OCI-LY7 (cell line): ENCODE measurements at regions not wholly inside any gene's neighbourhood (a gene's known extent, or its start where the extent isn't known, plus 50 kb on each side); places are given as distances from the start of the nearest gene placed in this dataset.

Experiments used
- BruUV-seq: library from RNA; stranded (reverse); fragments of 400-500 nt; replicated peaks from 2 replicates; lab custom pipeline; 2021; lab: Mats Ljungman, UMichigan
- CTCF ChIA-PET: fragments of 300-600 bp; sonication (Branson Sonifier 250); formaldehyde crosslinking; loops from one replicate; lab custom pipeline; 2022; ENCODE audit warnings: antibody characterized with exemption; ENCODE audit not compliant: unreplicated experiment; lab: Charles Lee
- POLR2A ChIA-PET: fragments of 300-600 bp; sonication (Branson Sonifier 250); formaldehyde crosslinking; loops from one replicate; lab custom pipeline; 2022; ENCODE audit warnings: antibody characterized with exemption; lab: Charles Lee
- DNase-seq: peaks from one replicate; pipeline ENCODE4 v3.0.0-alpha.2; 2015; ENCODE audit warnings: low spot score
- H2AFZ ChIP-seq: fragments of 200-600 bp; sonication (generic), shearing (Covaris generic); 2 replicates; pipeline ENCODE4 v1.6.1; 2014; ENCODE audit warnings: mild to moderate bottlenecking, antibody characterized with exemption, low read length, moderate library complexity
- H3K27ac ChIP-seq: fragments of 200-600 bp; sonication (generic); 2 replicates; pipeline ENCODE4 v1.5.1; 2014; ENCODE audit warnings: mixed run types, low read depth, mild to moderate bottlenecking, moderate library complexity, low read length, inconsistent platforms; ENCODE audit not compliant: poor library complexity, severe bottlenecking
- H3K36me3 ChIP-seq: fragments of 200-600 bp; sonication (generic); 2 replicates; pipeline ENCODE4 v1.6.1; 2014; ENCODE audit warnings: mild to moderate bottlenecking, antibody characterized with exemption, low read length, moderate library complexity, mixed read lengths; ENCODE audit not compliant: insufficient read depth
- H3K4me1 ChIP-seq: fragments of 200-600 bp; sonication (generic); 2 replicates; pipeline ENCODE4 v1.5.1; 2014; ENCODE audit warnings: mild to moderate bottlenecking, low read length; ENCODE audit not compliant: insufficient read depth, poor library complexity, severe bottlenecking
- H3K4me2 ChIP-seq: fragments of 200-600 bp; sonication (generic); 2 replicates; pipeline ENCODE4 v1.6.1; 2014; ENCODE audit warnings: mild to moderate bottlenecking, low read length
- H3K4me3 ChIP-seq: fragments of 200-600 bp; sonication (generic); 2 replicates; pipeline ENCODE4 v1.5.1; 2014; ENCODE audit warnings: mild to moderate bottlenecking, low read depth, low read length; ENCODE audit not compliant: poor library complexity, severe bottlenecking
- H3K79me2 ChIP-seq: fragments of 200-600 bp; sonication (generic); 2 replicates; pipeline ENCODE4 v1.6.1; 2016; ENCODE audit warnings: low read depth, mild to moderate bottlenecking, low read length, moderate library complexity, mixed read lengths; ENCODE audit not compliant: insufficient read depth
- H3K9me2 ChIP-seq: fragments of 200-600 bp; sonication (generic); 2 replicates; pipeline ENCODE4 v1.6.1; 2016; ENCODE audit warnings: mild to moderate bottlenecking, low read length, mixed read lengths; ENCODE audit not compliant: insufficient read depth
- H3K9me3 ChIP-seq: fragments of 200-600 bp; sonication (generic); 2 replicates; pipeline ENCODE4 v1.6.1; 2014; ENCODE audit warnings: mild to moderate bottlenecking, mixed run types, low read length, mixed read lengths
- H4K20me1 ChIP-seq: fragments of 200-600 bp; sonication (generic); 2 replicates; pipeline ENCODE4 v1.6.1; 2014; ENCODE audit warnings: mild to moderate bottlenecking, antibody characterized with exemption, low read length, moderate library complexity, mixed read lengths; ENCODE audit not compliant: insufficient read depth
- CTCF ChIP-seq: fragments of 200-600 bp; sonication (generic); conservative IDR thresholded peaks from 2 replicates; pipeline ENCODE4 v1.5.1; 2014; ENCODE audit warnings: mild to moderate bottlenecking, antibody characterized with exemption, low read length, moderate library complexity, mixed read lengths
- EZH2phosphoT487 ChIP-seq: fragments of 200-600 bp; sonication (generic); IDR thresholded peaks from 2 replicates; pipeline ENCODE4 v1.6.1; 2018; ENCODE audit warnings: low read depth, borderline replicate concordance, mild to moderate bottlenecking, mixed run types, antibody characterized with exemption, low read length, moderate library complexity, mixed read lengths
- intact Hi-C: fragments of 100-400 bp; cut with micrococcal nuclease; formaldehyde crosslinking; loops from one replicate; pipeline ENCODE4 v1.10.0; 2022; ENCODE audit not compliant: unreplicated experiment

- no peak overlapping the region for H3K27ac ChIP-seq
- intact Hi-C loops = no loop called here
- ChIA-PET POLR2A (no interaction called here), CTCF (no interaction called here)
- H3K9me3 ChIP-seq = no peaks in the 10 kb centered on the region
- BruUV-seq = no TSS peak
- H3K36me3 ChIP-seq = no peaks in the 10 kb centered on the region
- TF ChIP-seq EZH2phosphoT487 (no peak), CTCF (no peak)
- no peak overlapping the region for H3K4me3 ChIP-seq
- H3K4me2 ChIP-seq = no peak overlapping the region
- no peaks in the 10 kb centered on the region for H3K79me2 ChIP-seq
- H2AFZ ChIP-seq = no peak overlapping the region
- no peaks in the 10 kb centered on the region for H4K20me1 ChIP-seq
- H3K9me2 ChIP-seq = no peaks in the 10 kb centered on the region
- no peak for DNase-seq
- no peaks in the 10 kb centered on the region for H3K4me1 ChIP-seq
Measured at GRCh38 chr10:65500716-65501115, 1425.1 kb upstream of the LRRTM3 start.

DNA sequence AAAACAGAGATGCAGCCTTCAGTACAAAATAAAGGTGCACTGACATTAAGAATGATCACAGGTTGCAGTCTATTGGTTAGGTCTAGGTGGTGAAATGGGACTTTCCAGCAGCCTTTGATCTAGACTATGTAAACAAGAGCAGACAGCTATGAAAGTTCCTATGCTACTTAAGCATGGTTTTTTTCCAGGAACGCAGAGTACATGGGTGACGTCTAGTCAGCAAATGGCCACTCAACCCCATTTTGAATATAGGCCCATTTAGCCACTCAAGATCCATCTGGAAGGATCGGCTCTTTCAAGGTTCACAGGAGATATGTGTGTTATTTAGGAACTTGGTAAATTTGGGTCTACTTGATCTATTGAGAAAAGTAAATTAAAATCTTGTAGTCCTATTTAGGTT, 1424.6 kb upstream of the LRRTM3 start:
- ChIA-PET CTCF (no interaction called here), POLR2A (no interaction called here)
- Histone ChIP-seq H3K4me1 (no peaks in the 10 kb centered on the region), H3K36me3 (no peaks in the 10 kb centered on the region), H3K9me2 (no peaks in the 10 kb centered on the region), H3K4me3 (no peak overlapping the region), H2AFZ (no peak overlapping the region), H3K79me2 (no peaks in the 10 kb centered on the region), H4K20me1 (no peaks in the 10 kb centered on the region), H3K4me2 (no peak overlapping the region), H3K9me3 (no peaks in the 10 kb centered on the region), H3K27ac (no peak overlapping the region)
- peak; percentile 0 for DNase-seq
- intact Hi-C loops = no loop called here
- BruUV-seq = no TSS peak
- TF ChIP-seq CTCF = no peak
- no peak for TF ChIP-seq EZH2phosphoT487

DNA sequence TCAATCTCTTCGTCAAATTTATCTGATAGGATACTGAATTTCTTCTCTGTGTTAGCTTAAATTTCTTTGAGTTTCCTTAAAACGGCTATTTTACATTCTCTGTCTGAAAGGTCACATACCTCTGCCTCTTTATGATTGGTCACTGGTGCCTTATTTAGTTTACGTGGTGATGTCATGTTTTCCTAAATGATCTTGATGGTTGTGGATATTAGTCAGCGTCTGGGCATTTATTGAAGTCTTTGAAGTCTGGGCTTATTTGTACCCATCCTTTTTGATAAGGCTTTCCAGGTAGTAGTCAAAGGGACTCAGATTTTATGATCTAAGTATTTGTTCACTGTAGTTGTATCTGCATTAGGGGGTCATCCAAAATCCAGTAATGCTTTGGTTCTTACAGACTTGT, 1407.5 kb upstream of the LRRTM3 start:
- TF ChIP-seq CTCF (no peak), EZH2phosphoT487 (no peak)
- no peaks in the 10 kb centered on the region for H3K36me3 ChIP-seq
- intact Hi-C loops = no loop called here
- no peak overlapping the region for H3K27ac ChIP-seq
- POLR2A ChIA-PET = no interaction called here
- no TSS peak for BruUV-seq
- CTCF ChIA-PET = no interaction called here
- no peak overlapping the region for H3K4me2 ChIP-seq
- no peaks in the 10 kb centered on the region for H3K9me3 ChIP-seq
- no peaks in the 10 kb centered on the region for H4K20me1 ChIP-seq
- no peaks in the 10 kb centered on the region for H3K9me2 ChIP-seq
- H3K4me1 ChIP-seq = no peaks in the 10 kb centered on the region
- H2AFZ ChIP-seq = no peak overlapping the region
- no peak overlapping the region for H3K4me3 ChIP-seq
- no peaks in the 10 kb centered on the region for H3K79me2 ChIP-seq
- DNase-seq = no peak
